ENCODE measurements at regions not wholly inside any gene's neighbourhood (a gene's known extent, or its start where the extent isn't known, plus 50 kb on each side); places are given as distances from the start of the nearest gene placed in this dataset.

- no peak overlapping the region for H3K27ac ChIP-seq (ENCODE audit: insufficient read depth in 1 of 2, low read depth in 1 of 2, low read length in 2 of 2, poor library complexity in 1 of 2, severe bottlenecking in 2 of 2)
- ChIA-PET POLR2A (interaction anchor here (0.7 kb wide), 1 partner anchor 47 kb away, joined by 4 read pairs; no protein-coding TSS in a partner anchor), CTCF (no interaction called here)
- peaks cover 0 to 4% (median 0%) of the 10 kb centered on the region in 5 experiments for H3K9me3 ChIP-seq (ENCODE audit: control extremely low read depth in 1 of 5, control insufficient read depth in 4 of 5, insufficient read depth in 2 of 5, low read depth in 1 of 5, low read length in 4 of 5)
- 100% methylated on average over 2 of the region's 2 CpGs for WGBS (ENCODE audit: insufficient coverage)
- no peak overlapping the region for H3K4me3 ChIP-seq (ENCODE audit: control insufficient read depth in 1 of 7, extremely low read depth in 1 of 7, insufficient read depth in 4 of 7, low read depth in 2 of 7, low read length in 6 of 7)
- no peaks in the 10 kb centered on the region for H3K36me3 ChIP-seq (ENCODE audit: control insufficient read depth in 4 of 4, insufficient read depth in 4 of 4, low read length in 3 of 4)
- H3K27me3 ChIP-seq (replicated peaks in 2 of 5; ENCODE audit: control insufficient read depth in 4 of 5, insufficient read depth in 5 of 5, low read length in 4 of 5) = no peaks in the 10 kb centered on the region
- DNase-seq = no peak
- peaks cover 0 to 13% (median 9%) of the 10 kb centered on the region in 4 experiments for H3K4me1 ChIP-seq (ENCODE audit: control extremely low read depth in 1 of 4, control insufficient read depth in 4 of 4, insufficient read depth in 4 of 4, low read length in 3 of 4)
These were observed 652.6 kb upstream of the KLF4 start for GRCh38 chr9:108142142-108142503.

DNA sequence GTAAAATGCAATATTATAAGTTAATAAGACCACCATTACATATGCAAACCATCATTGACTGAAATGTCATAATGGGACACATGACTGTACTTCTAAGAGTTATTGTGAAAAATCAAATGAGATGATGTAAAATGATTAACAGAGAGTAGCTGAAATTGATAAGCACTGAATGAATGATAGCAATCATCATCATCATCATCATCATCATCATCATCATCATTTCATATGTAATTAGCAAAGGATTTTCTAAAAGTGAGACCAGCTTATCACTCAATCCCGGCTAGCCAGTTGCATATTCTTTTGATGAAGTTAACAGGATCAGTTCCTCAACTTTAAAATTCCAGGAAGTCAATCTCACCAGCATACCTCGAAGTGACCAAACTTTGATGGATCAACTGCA, 650.3 kb upstream of the KLF4 start:
- Histone ChIP-seq H3K4me1 (ENCODE audit: control extremely low read depth in 1 of 4, control insufficient read depth in 4 of 4, insufficient read depth in 4 of 4, low read length in 3 of 4) (peaks cover 0 to 13% (median 9%) of the 10 kb centered on the region in 4 experiments), H3K27me3 (replicated peaks in 2 of 5; ENCODE audit: control insufficient read depth in 4 of 5, insufficient read depth in 5 of 5, low read length in 4 of 5) (no peaks in the 10 kb centered on the region), H3K9me3 (ENCODE audit: control extremely low read depth in 1 of 5, control insufficient read depth in 4 of 5, insufficient read depth in 2 of 5, low read depth in 1 of 5, low read length in 4 of 5) (no peaks in the 10 kb centered on the region), H3K27ac (ENCODE audit: insufficient read depth in 1 of 2, low read depth in 1 of 2, low read length in 2 of 2, poor library complexity in 1 of 2, severe bottlenecking in 2 of 2) (no peak overlapping the region), H3K36me3 (ENCODE audit: control insufficient read depth in 4 of 4, insufficient read depth in 4 of 4, low read length in 3 of 4) (no peaks in the 10 kb centered on the region), H3K4me3 (ENCODE audit: control insufficient read depth in 1 of 7, extremely low read depth in 1 of 7, insufficient read depth in 4 of 7, low read depth in 2 of 7, low read length in 6 of 7) (no peak overlapping the region)
- no peak for DNase-seq
- ChIA-PET CTCF (interaction anchor here (1.4 kb wide), 1 partner anchor 674 kb away, joined by 3 read pairs; no protein-coding TSS in a partner anchor), POLR2A (no interaction called here)
- WGBS (ENCODE audit: insufficient coverage) = 100% methylated on average over 1 of the region's 2 CpGs

GRCh38 chr9:108138516-108138915, 648.9 kb upstream of the KLF4 start:
- H3K27ac ChIP-seq (ENCODE audit: insufficient read depth in 1 of 2, low read depth in 1 of 2, low read length in 2 of 2, poor library complexity in 1 of 2, severe bottlenecking in 2 of 2) = no peak overlapping the region
- DNase-seq = no peak
- no peak overlapping the region for H3K4me3 ChIP-seq (ENCODE audit: control insufficient read depth in 1 of 7, extremely low read depth in 1 of 7, insufficient read depth in 4 of 7, low read depth in 2 of 7, low read length in 6 of 7)
- CTCF ChIA-PET = no interaction called here
- H3K9me3 ChIP-seq (ENCODE audit: control extremely low read depth in 1 of 5, control insufficient read depth in 4 of 5, insufficient read depth in 2 of 5, low read depth in 1 of 5, low read length in 4 of 5) = no peaks in the 10 kb centered on the region
- POLR2A ChIA-PET = no interaction called here
- WGBS (ENCODE audit: insufficient coverage) = 95% methylated on average over 2 of the region's 2 CpGs
- H3K4me1 ChIP-seq (ENCODE audit: control extremely low read depth in 1 of 4, control insufficient read depth in 4 of 4, insufficient read depth in 4 of 4, low read length in 3 of 4) = peaks cover 0 to 17% (median 10%) of the 10 kb centered on the region in 4 experiments
- H3K27me3 ChIP-seq (replicated peaks in 2 of 5; ENCODE audit: control insufficient read depth in 4 of 5, insufficient read depth in 5 of 5, low read length in 4 of 5) = no peaks in the 10 kb centered on the region
- no peaks in the 10 kb centered on the region for H3K36me3 ChIP-seq (ENCODE audit: control insufficient read depth in 4 of 4, insufficient read depth in 4 of 4, low read length in 3 of 4)

DNA sequence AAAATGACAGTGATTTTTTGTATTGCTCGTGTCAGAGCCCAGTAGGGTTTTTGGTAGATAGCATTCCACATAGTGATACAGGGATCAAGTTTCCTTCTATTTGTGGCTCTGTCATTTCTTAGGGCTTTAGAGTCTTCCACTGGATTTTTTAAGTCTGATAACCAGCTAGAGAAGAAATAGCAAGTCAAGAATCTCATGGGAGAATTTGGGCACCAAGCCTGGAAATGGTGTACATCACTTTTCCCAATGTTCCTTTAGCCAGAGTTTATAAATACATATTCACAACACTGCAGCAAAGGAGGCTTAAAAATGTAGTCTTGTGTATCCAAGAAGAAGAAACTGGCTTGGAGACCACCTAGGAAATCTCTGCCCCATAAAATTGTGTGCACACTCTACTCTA, 647.1 kb upstream of the KLF4 start:
- no peak overlapping the region for H3K4me3 ChIP-seq (ENCODE audit: control insufficient read depth in 1 of 7, extremely low read depth in 1 of 7, insufficient read depth in 4 of 7, low read depth in 2 of 7, low read length in 6 of 7)
- H3K27ac ChIP-seq (ENCODE audit: insufficient read depth in 1 of 2, low read depth in 1 of 2, low read length in 2 of 2, poor library complexity in 1 of 2, severe bottlenecking in 2 of 2) = no peak overlapping the region
- H3K9me3 ChIP-seq (ENCODE audit: control extremely low read depth in 1 of 5, control insufficient read depth in 4 of 5, insufficient read depth in 2 of 5, low read depth in 1 of 5, low read length in 4 of 5) = no peaks in the 10 kb centered on the region
- POLR2A ChIA-PET = no interaction called here
- no peak for DNase-seq
- WGBS (ENCODE audit: insufficient coverage) = no CpG with 5 or more reads among the region's 1 CpG
- H3K27me3 ChIP-seq (replicated peaks in 2 of 5; ENCODE audit: control insufficient read depth in 4 of 5, insufficient read depth in 5 of 5, low read length in 4 of 5) = no peaks in the 10 kb centered on the region
- CTCF ChIA-PET = no interaction called here
- H3K36me3 ChIP-seq (ENCODE audit: control insufficient read depth in 4 of 4, insufficient read depth in 4 of 4, low read length in 3 of 4) = no peaks in the 10 kb centered on the region
- H3K4me1 ChIP-seq (ENCODE audit: control extremely low read depth in 1 of 4, control insufficient read depth in 4 of 4, insufficient read depth in 4 of 4, low read length in 3 of 4) = peaks cover 0 to 6% (median 0%) of the 10 kb centered on the region in 4 experiments

- H3K9me3 ChIP-seq (ENCODE audit: control extremely low read depth in 1 of 5, control insufficient read depth in 4 of 5, insufficient read depth in 2 of 5, low read depth in 1 of 5, low read length in 4 of 5) = no peaks in the 10 kb centered on the region
- DNase-seq = peak in 2 of 3 donors; percentile 63 to 70
- H3K27ac ChIP-seq (ENCODE audit: insufficient read depth in 1 of 2, low read depth in 1 of 2, low read length in 2 of 2, poor library complexity in 1 of 2, severe bottlenecking in 2 of 2) = no peak overlapping the region
- WGBS (ENCODE audit: insufficient coverage) = 64% methylated on average over 2 of the region's 4 CpGs
- H3K4me3 ChIP-seq (ENCODE audit: control insufficient read depth in 1 of 7, extremely low read depth in 1 of 7, insufficient read depth in 4 of 7, low read depth in 2 of 7, low read length in 6 of 7) = no peak overlapping the region
- no peaks in the 10 kb centered on the region for H3K36me3 ChIP-seq (ENCODE audit: control insufficient read depth in 4 of 4, insufficient read depth in 4 of 4, low read length in 3 of 4)
- no peaks in the 10 kb centered on the region for H3K27me3 ChIP-seq (replicated peaks in 2 of 5; ENCODE audit: control insufficient read depth in 4 of 5, insufficient read depth in 5 of 5, low read length in 4 of 5)
- H3K4me1 ChIP-seq (ENCODE audit: control extremely low read depth in 1 of 4, control insufficient read depth in 4 of 4, insufficient read depth in 4 of 4, low read length in 3 of 4) = peaks cover 0 to 6% (median 0%) of the 10 kb centered on the region in 4 experiments
- ChIA-PET CTCF (interaction anchor here (0.6 kb wide), 1 partner anchor 415 kb away, joined by 3 read pairs; no protein-coding TSS in a partner anchor), POLR2A (no interaction called here)
These were observed 645.0 kb upstream of the KLF4 start for GRCh38 chr9:108134486-108135128.

DNA sequence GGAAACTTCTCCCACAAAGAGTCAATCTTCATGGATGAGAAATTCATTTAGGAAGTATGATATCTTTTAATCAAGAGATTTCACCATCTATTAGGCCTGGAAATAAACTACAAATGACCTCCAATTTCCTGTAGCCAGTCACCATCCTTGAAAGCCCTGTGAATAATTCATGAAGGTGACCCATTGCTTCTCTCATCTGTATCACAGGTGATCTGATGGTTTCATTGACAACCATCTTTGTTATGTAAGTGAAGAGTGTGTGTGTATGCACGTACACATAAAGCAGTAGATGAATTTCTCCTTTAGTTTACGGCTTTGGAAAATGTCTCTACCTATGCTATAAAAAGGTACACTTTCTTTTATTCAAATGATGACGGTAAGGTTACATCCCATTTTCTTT, 644.1 kb upstream of the KLF4 start:
- CTCF ChIA-PET = no interaction called here
- DNase-seq = no peak
- 71% methylated on average over 1 of the region's 3 CpGs for WGBS (ENCODE audit: insufficient coverage)

DNA sequence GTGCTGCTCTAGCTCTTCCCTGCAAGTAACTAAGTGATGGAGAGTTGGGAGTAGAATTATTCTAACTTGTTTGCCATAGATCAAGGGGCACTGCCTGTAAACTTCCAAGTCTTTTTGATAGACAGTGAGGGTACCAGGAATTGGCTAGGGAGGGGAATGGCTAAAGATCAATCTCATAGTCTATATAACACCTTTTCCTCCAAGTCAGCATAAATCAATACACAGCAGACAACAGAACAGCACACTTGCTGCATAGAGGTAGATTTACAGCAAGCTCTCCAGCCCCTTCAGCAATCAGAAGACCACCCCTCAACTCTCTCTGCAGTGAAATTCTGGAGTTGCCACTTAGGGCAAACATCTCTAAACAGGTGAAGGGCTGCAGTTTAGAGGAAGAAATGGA, 643.5 kb upstream of the KLF4 start:
- DNase-seq = no peak
- no peak overlapping the region for H3K4me3 ChIP-seq (ENCODE audit: control insufficient read depth in 1 of 7, extremely low read depth in 1 of 7, insufficient read depth in 4 of 7, low read depth in 2 of 7, low read length in 6 of 7)
- ChIA-PET CTCF (no interaction called here), POLR2A (no interaction called here)
- H3K4me1 ChIP-seq (ENCODE audit: control extremely low read depth in 1 of 4, control insufficient read depth in 4 of 4, insufficient read depth in 4 of 4, low read length in 3 of 4) = peaks cover 0 to 6% (median 0%) of the 10 kb centered on the region in 4 experiments
- no peaks in the 10 kb centered on the region for H3K9me3 ChIP-seq (ENCODE audit: control extremely low read depth in 1 of 5, control insufficient read depth in 4 of 5, insufficient read depth in 2 of 5, low read depth in 1 of 5, low read length in 4 of 5)
- no peaks in the 10 kb centered on the region for H3K36me3 ChIP-seq (ENCODE audit: control insufficient read depth in 4 of 4, insufficient read depth in 4 of 4, low read length in 3 of 4)
- no peak overlapping the region for H3K27ac ChIP-seq (ENCODE audit: insufficient read depth in 1 of 2, low read depth in 1 of 2, low read length in 2 of 2, poor library complexity in 1 of 2, severe bottlenecking in 2 of 2)
- H3K27me3 ChIP-seq (replicated peaks in 2 of 5; ENCODE audit: control insufficient read depth in 4 of 5, insufficient read depth in 5 of 5, low read length in 4 of 5) = no peaks in the 10 kb centered on the region

More for the DNA sequence above, 644.1 kb upstream of the KLF4 start:
- Histone ChIP-seq H3K4me1 (ENCODE audit: control extremely low read depth in 1 of 4, control insufficient read depth in 4 of 4, insufficient read depth in 4 of 4, low read length in 3 of 4) (peaks cover 0 to 6% (median 0%) of the 10 kb centered on the region in 4 experiments), H3K9me3 (ENCODE audit: control extremely low read depth in 1 of 5, control insufficient read depth in 4 of 5, insufficient read depth in 2 of 5, low read depth in 1 of 5, low read length in 4 of 5) (no peaks in the 10 kb centered on the region), H3K4me3 (ENCODE audit: control insufficient read depth in 1 of 7, extremely low read depth in 1 of 7, insufficient read depth in 4 of 7, low read depth in 2 of 7, low read length in 6 of 7) (no peak overlapping the region), H3K27ac (ENCODE audit: insufficient read depth in 1 of 2, low read depth in 1 of 2, low read length in 2 of 2, poor library complexity in 1 of 2, severe bottlenecking in 2 of 2) (no peak overlapping the region), H3K36me3 (ENCODE audit: control insufficient read depth in 4 of 4, insufficient read depth in 4 of 4, low read length in 3 of 4) (no peaks in the 10 kb centered on the region), H3K27me3 (replicated peaks in 2 of 5; ENCODE audit: control insufficient read depth in 4 of 5, insufficient read depth in 5 of 5, low read length in 4 of 5) (no peaks in the 10 kb centered on the region)
- POLR2A ChIA-PET = no interaction called here

Measured in common myeloid progenitor, CD34-positive (primary cell).